Mammary epithelial cell (primary cell): ENCODE measurements at regions not wholly inside any gene's neighbourhood (a gene's known extent, or its start where the extent isn't known, plus 50 kb on each side); places are given as distances from the start of the nearest gene placed in this dataset.

Experiments used
- EZH2 ChIP-seq: IDR thresholded peaks from 2 replicates; pipeline ENCODE4 v1.6.1; 2012; ENCODE audit warnings: low read length, inconsistent platforms, borderline replicate concordance
- TF ChIP-seq, protein P1 (sequence below), 2 donors: IDR thresholded peaks in 1 of 2; conservative IDR thresholded peaks in 1 of 2; 2 replicates each; pipeline ENCODE4 v1.5.1; 2011 to 2012; ENCODE audit warnings: inconsistent platforms in 2 of 2, low read length in 2 of 2, mild to moderate bottlenecking in 2 of 2, control low read depth in 1 of 2, low read depth in 1 of 2; ENCODE audit not compliant: insufficient read depth in 1 of 2; ENCODE audit errors: extremely low read depth in 1 of 2

DNA sequence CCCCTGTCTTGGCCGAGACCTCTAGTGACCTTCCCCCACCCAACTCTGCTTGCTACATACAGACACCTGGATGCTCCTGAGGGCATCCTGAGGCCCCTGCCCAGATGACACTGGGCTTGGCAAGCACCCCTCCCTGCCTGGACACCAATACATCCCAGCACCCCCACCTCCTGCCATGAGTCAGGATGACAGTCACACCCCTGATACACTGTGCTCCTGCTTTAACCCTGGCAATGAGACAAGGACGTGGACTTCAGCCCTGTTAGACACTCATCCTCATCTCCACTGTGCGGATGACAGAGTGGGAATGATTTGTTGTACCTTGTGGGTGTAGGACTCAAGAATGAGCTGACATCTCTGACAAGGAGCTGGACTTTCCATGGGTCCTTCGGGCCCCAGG, 186.3 kb upstream of the ADCY1 start:
- TF ChIP-seq, protein P1, sequence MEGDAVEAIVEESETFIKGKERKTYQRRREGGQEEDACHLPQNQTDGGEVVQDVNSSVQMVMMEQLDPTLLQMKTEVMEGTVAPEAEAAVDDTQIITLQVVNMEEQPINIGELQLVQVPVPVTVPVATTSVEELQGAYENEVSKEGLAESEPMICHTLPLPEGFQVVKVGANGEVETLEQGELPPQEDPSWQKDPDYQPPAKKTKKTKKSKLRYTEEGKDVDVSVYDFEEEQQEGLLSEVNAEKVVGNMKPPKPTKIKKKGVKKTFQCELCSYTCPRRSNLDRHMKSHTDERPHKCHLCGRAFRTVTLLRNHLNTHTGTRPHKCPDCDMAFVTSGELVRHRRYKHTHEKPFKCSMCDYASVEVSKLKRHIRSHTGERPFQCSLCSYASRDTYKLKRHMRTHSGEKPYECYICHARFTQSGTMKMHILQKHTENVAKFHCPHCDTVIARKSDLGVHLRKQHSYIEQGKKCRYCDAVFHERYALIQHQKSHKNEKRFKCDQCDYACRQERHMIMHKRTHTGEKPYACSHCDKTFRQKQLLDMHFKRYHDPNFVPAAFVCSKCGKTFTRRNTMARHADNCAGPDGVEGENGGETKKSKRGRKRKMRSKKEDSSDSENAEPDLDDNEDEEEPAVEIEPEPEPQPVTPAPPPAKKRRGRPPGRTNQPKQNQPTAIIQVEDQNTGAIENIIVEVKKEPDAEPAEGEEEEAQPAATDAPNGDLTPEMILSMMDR (conservative IDR thresholded peaks at IDR 0.05 in 1 of 2, IDR thresholded peaks at IDR 0.05 in 1 of 2; ENCODE audit: extremely low read depth in 1 of 2, insufficient read depth in 1 of 2, low read depth in 1 of 2, low read length in 2 of 2): no peak
- TF ChIP-seq EZH2: no peak
